Stomach smooth muscle (tissue), 2 donors: ENCODE measurements at regions not wholly inside any gene's neighbourhood (a gene's known extent, or its start where the extent isn't known, plus 50 kb on each side); places are given as distances from the start of the nearest gene placed in this dataset.

Source experiments
- H3K27ac ChIP-seq: one replicate; pipeline ENCODE4 v1.7.0; 2013; ENCODE audit warnings: mild to moderate bottlenecking, low read length, inconsistent platforms
- H3K27me3 ChIP-seq, 2 donors: one replicate each; pipeline ENCODE4 v1.7.0; 2013; ENCODE audit warnings: low read length in 2 of 2; ENCODE audit not compliant: insufficient read depth in 2 of 2, control insufficient read depth in 1 of 2
- H3K36me3 ChIP-seq, 2 donors: one replicate each; pipeline ENCODE4 v1.7.0; 2013; ENCODE audit warnings: low read length in 2 of 2; ENCODE audit not compliant: control insufficient read depth in 2 of 2, insufficient read depth in 2 of 2
- H3K4me1 ChIP-seq: one replicate; pipeline ENCODE4 v1.7.0; 2013; ENCODE audit warnings: low read length; ENCODE audit not compliant: control insufficient read depth, insufficient read depth
- H3K4me3 ChIP-seq, 2 donors: one replicate each; pipeline ENCODE4 v1.7.0; 2013; ENCODE audit warnings: low read length in 2 of 2
- H3K9ac ChIP-seq, 2 donors: one replicate each; pipeline ENCODE4 v1.7.0; 2013; ENCODE audit warnings: low read length in 2 of 2, mild to moderate bottlenecking in 1 of 2
- H3K9me3 ChIP-seq, 2 donors: one replicate each; pipeline ENCODE4 v1.7.0; 2013; ENCODE audit warnings: low read length in 2 of 2; ENCODE audit not compliant: control insufficient read depth in 2 of 2
- donor health status: healthy.
- donor health status: Pancreatic carcinoma.

- no peaks in the 10 kb centered on the region for H3K9me3 ChIP-seq
- H3K27ac ChIP-seq: no peak overlapping the region
- H3K27me3 ChIP-seq: no peaks in the 10 kb centered on the region
- peaks cover 4% of the 10 kb centered on the region for H3K4me1 ChIP-seq
- H3K36me3 ChIP-seq: no peaks in the 10 kb centered on the region
- no peak overlapping the region for H3K4me3 ChIP-seq
- no peak overlapping the region for H3K9ac ChIP-seq
Observed at GRCh38 chr1:181409981-181410380, 73.3 kb upstream of the CACNA1E start.

DNA sequence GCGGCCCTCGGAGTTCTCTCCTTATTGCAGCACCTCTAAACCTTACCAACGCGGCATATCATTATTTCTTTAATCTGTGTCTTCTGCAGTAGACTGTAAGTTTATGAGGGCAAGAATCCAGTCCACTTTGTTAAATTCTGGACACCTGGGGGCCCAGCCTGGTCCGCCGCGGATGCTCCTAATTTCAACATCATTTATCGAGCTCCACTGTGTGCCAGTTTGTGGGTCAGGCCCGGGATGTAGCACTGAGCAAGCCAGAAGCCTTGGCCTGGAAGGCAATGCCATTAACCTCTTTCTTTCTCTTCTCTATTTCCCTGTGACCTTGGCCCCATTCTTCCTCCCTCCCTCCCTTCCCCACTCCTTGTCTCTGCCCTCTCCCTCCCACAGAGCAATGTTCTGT is 70.6 kb upstream of the CACNA1E start:
- H3K9me3 ChIP-seq: no peaks in the 10 kb centered on the region
- H3K9ac ChIP-seq: no peak overlapping the region
- H3K27ac ChIP-seq: no peak overlapping the region
- no peaks in the 10 kb centered on the region for H3K36me3 ChIP-seq
- no peaks in the 10 kb centered on the region for H3K27me3 ChIP-seq
- H3K4me3 ChIP-seq: no peak overlapping the region
- H3K4me1 ChIP-seq: no peaks in the 10 kb centered on the region

DNA sequence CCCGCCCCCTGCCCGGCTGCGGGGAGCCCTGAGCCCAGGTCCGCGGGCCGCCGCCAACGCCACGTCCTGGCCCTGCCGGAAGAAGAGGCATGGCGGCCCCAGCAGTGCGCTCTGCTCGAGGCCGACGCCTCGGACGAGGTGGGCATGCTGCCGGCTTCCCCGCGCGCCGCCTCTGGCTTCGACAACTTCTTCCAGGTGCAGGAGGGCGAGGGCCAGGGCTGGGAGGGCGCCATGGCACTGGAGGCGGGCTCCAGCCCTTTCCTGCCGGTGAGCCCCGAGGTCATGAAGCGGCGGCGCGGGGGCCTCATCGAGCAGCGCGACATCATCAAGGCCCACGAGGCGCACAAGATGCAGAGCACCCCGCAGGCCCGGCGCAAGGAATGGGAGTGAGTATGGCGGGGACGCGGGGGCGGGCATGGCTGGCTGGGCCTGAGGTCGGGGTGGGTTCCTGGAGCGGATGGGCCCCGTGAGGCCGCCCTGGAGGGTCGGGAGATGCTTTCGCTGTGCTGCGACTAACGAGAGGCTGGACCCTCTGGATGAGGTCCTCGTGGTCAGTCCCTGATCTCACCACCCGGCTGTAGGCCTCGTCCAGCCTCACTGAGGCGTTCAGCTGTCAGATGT is 70.0 kb upstream of the CACNA1E start:
- H3K36me3 ChIP-seq: no peaks in the 10 kb centered on the region
- no peak overlapping the region for H3K27ac ChIP-seq
- no peak overlapping the region for H3K9ac ChIP-seq
- no peaks in the 10 kb centered on the region for H3K27me3 ChIP-seq
- H3K9me3 ChIP-seq: no peaks in the 10 kb centered on the region
- H3K4me3 ChIP-seq: no peak overlapping the region
- no peaks in the 10 kb centered on the region for H3K4me1 ChIP-seq

DNA sequence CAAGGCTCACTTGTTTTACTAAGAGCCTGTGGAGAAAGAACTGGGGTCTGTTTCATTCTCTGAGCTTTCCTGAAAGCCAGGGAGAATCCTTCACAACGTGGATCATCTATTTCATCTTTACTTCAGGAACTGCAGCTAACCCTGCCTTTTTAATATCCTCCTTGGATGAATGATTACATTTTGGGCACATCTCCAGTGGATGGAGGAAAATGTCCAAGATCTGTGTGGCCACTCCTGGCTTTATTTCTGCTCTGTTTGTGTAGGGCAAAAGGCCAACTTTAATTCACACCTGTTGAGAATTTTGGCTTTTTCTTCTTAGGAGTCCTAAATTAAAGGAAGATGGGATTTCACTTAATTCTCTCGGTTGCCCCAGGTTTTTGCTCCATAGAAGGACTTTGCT is 69.5 kb upstream of the CACNA1E start:
- no peaks in the 10 kb centered on the region for H3K36me3 ChIP-seq
- H3K27me3 ChIP-seq: no peaks in the 10 kb centered on the region
- no peak overlapping the region for H3K4me3 ChIP-seq
- H3K9ac ChIP-seq: no peak overlapping the region
- no peaks in the 10 kb centered on the region for H3K4me1 ChIP-seq
- no peaks in the 10 kb centered on the region for H3K9me3 ChIP-seq
- H3K27ac ChIP-seq: no peak overlapping the region

- H3K9ac ChIP-seq: no peak overlapping the region
- no peaks in the 10 kb centered on the region for H3K27me3 ChIP-seq
- H3K4me1 ChIP-seq: no peaks in the 10 kb centered on the region
- no peak overlapping the region for H3K27ac ChIP-seq
- H3K4me3 ChIP-seq: no peak overlapping the region
- no peaks in the 10 kb centered on the region for H3K36me3 ChIP-seq
- H3K9me3 ChIP-seq: no peaks in the 10 kb centered on the region
Observed at GRCh38 chr1:181416268-181416860, 67.0 kb upstream of the CACNA1E start.

DNA sequence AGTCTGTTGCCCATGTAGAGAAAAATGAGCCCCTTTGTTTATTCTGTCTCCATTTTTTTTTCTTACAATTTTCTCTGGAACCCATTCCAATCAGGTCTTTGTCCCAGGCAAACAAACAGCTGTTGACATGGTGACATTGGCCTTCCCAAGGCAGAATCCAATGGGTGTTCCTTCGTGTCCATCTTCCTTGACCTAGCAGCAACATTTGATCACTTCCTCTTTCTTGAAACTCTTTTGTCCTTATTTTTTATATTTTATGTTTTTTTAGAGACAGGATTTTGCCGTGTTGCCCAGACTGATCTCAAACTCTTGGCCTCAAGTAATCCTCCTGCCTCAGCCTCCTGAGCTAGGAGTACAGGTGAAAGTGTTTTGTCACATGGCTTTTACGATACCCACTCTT is 65.4 kb upstream of the CACNA1E start:
- Histone ChIP-seq H3K27ac (no peak overlapping the region), H3K4me1 (no peaks in the 10 kb centered on the region), H3K9ac (no peak overlapping the region)

GRCh38 chr1:181423301-181423918 is 59.9 kb upstream of the CACNA1E start:
- no peaks in the 10 kb centered on the region for H3K9me3 ChIP-seq
- H3K9ac ChIP-seq: no peak overlapping the region
- peaks cover 5% of the 10 kb centered on the region for H3K4me1 ChIP-seq
- no peak overlapping the region for H3K4me3 ChIP-seq
- H3K27ac ChIP-seq: no peak overlapping the region
- H3K36me3 ChIP-seq: no peaks in the 10 kb centered on the region
- peaks cover 5 to 12% of the 10 kb centered on the region in 2 donors for H3K27me3 ChIP-seq

More for the DNA sequence above, 65.4 kb upstream of the CACNA1E start:
- Histone ChIP-seq H3K36me3 (no peaks in the 10 kb centered on the region), H3K9me3 (no peaks in the 10 kb centered on the region), H3K27me3 (peaks cover 0 to 2% of the 10 kb centered on the region in 2 donors), H3K4me3 (no peak overlapping the region)

DNA sequence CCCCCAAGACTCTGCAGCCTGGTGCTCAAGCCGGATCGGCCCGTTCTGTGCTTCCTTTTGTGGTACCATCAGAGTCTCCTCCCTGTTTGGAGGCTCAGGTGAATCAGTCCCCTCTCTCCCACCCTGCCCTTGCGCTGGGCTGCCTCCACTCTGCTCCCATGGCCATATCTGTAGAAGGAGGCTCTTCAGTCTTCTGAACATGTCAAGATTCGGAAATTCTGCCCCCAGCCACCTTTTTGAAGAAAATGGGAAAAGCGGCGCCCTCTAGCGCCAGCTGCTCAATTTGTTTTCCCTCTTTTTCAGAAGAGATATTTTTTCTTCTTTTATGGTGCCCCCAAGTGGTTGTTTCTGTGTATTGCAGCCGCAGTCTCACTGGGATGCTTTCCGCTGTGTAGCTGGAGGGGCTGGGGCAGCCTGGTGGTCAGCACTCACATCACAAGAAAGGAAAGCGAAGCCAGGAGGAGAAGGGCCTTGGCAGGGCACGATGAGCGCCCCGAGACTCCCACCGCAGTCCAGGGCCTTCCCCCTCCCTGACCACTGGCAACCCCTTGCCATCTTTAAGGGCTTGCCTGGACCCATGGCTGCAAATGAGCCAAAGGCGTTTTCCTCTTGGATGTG is 58.4 kb upstream of the CACNA1E start:
- Histone ChIP-seq H3K9me3 (no peaks in the 10 kb centered on the region), H3K4me1 (peaks cover 5% of the 10 kb centered on the region), H3K36me3 (no peaks in the 10 kb centered on the region), H3K27ac (no peak overlapping the region), H3K4me3 (no peak overlapping the region), H3K27me3 (peaks cover 5 to 13% of the 10 kb centered on the region in 2 donors), H3K9ac (no peak overlapping the region)

DNA sequence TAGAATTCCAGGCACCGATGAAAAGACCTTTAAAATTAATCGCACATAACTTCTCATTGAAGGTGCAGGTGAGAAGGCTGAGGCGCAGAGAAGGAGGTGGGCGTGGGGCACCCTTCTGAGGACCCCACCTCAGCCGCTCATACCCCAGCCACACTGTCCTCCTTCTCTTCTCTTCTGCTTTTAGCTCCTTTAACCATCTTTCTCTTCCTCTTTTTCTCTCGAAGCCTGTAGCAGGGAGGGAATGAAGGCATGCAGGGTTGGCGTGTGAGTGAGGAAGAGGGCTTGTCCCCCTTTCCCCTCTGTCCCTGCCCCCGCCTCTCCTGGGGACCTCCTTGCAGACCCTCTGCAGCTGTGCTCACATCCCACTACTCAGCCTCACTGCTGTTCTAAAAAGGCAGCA is 57.8 kb upstream of the CACNA1E start:
- Histone ChIP-seq H3K36me3 (no peaks in the 10 kb centered on the region), H3K9me3 (no peaks in the 10 kb centered on the region), H3K4me1 (peaks cover 5% of the 10 kb centered on the region), H3K27ac (no peak overlapping the region), H3K27me3 (peaks cover 5 to 13% of the 10 kb centered on the region in 2 donors), H3K9ac (no peak overlapping the region), H3K4me3 (no peak overlapping the region)

- H3K4me3 ChIP-seq: no peak overlapping the region
- peaks cover 2 to 9% of the 10 kb centered on the region in 2 donors for H3K27me3 ChIP-seq
- no peak overlapping the region for H3K9ac ChIP-seq
- peaks cover 5% of the 10 kb centered on the region for H3K4me1 ChIP-seq
- no peaks in the 10 kb centered on the region for H3K36me3 ChIP-seq
- no peak overlapping the region for H3K27ac ChIP-seq
- no peaks in the 10 kb centered on the region for H3K9me3 ChIP-seq
Observed at GRCh38 chr1:181429462-181429861, 53.9 kb upstream of the CACNA1E start.
